RWPE2 (cell line): ENCODE measurements at regions not wholly inside any gene's neighbourhood (a gene's known extent, or its start where the extent isn't known, plus 50 kb on each side); places are given as distances from the start of the nearest gene placed in this dataset.

ENCODE experiments used
- ATAC-seq: fragments of 200-7000 bp; cut with Tn5 transposase; 3 replicates; pipeline ENCODE4 v1.9.1; 2021; ENCODE audit warnings: low read depth
- DNase-seq: peaks from one replicate; pipeline ENCODE4 v3.0.0-alpha.2; 2020; ENCODE audit warnings: low spot score
- H3K27ac ChIP-seq: fragments of 450-650 bp; 2 replicates; pipeline ENCODE4 v1.5.1; 2017; ENCODE audit warnings: mild to moderate bottlenecking; ENCODE audit not compliant: poor library complexity, severe bottlenecking
- H3K27me3 ChIP-seq: fragments of 250-450 bp; sonication (Bioruptor Pico); 2 replicates; pipeline ENCODE4 v1.5.1; 2021; ENCODE audit warnings: mild to moderate bottlenecking, moderate library complexity; ENCODE audit not compliant: insufficient read depth, poor library complexity, severe bottlenecking
- H3K36me3 ChIP-seq: fragments of 250-450 bp; sonication (Bioruptor Pico); 2 replicates; pipeline ENCODE4 v1.5.1; 2020; ENCODE audit warnings: low read depth, mild to moderate bottlenecking, moderate library complexity
- H3K4me1 ChIP-seq: fragments of 250-450 bp; sonication (Bioruptor Pico); 2 replicates; pipeline ENCODE4 v1.5.1; 2021; ENCODE audit warnings: mild to moderate bottlenecking, moderate library complexity; ENCODE audit not compliant: insufficient read depth, poor library complexity, severe bottlenecking
- H3K4me3 ChIP-seq: fragments of 250-450 bp; sonication (Bioruptor Pico); 2 replicates; pipeline ENCODE4 v1.5.1; 2021; ENCODE audit warnings: mild to moderate bottlenecking, moderate library complexity; ENCODE audit not compliant: severe bottlenecking
- H3K9me3 ChIP-seq: fragments of 250-450 bp; sonication (Bioruptor Pico); 2 replicates; pipeline ENCODE4 v1.5.1; 2021; ENCODE audit warnings: mild to moderate bottlenecking, moderate library complexity; ENCODE audit not compliant: severe bottlenecking
- CTCF ChIP-seq: fragments of 450-650 bp; IDR thresholded peaks from one replicate; pipeline ENCODE4 v1.5.1; 2017; ENCODE audit warnings: mild to moderate bottlenecking, moderate library complexity; ENCODE audit not compliant: poor library complexity, severe bottlenecking

- Histone ChIP-seq H3K4me1 (peaks cover 16% of the 10 kb centered on the region), H3K4me3 (no peak overlapping the region), H3K36me3 (no peaks in the 10 kb centered on the region), H3K9me3 (no peaks in the 10 kb centered on the region), H3K27me3 (no peaks in the 10 kb centered on the region), H3K27ac (no peak overlapping the region)
- ATAC-seq, result no peak
- no peak for TF ChIP-seq CTCF
- DNase-seq, result no peak
Measured at GRCh38 chr20:4571759-4572531, 114.3 kb upstream of the PRNP start.

- Histone ChIP-seq H3K4me1 (peaks cover 16% of the 10 kb centered on the region), H3K36me3 (no peaks in the 10 kb centered on the region), H3K4me3 (no peak overlapping the region), H3K9me3 (no peaks in the 10 kb centered on the region), H3K27ac (no peak overlapping the region), H3K27me3 (no peaks in the 10 kb centered on the region)
- DNase-seq (no peak), ATAC-seq (no peak)
- TF ChIP-seq CTCF, result no peak
Measured at GRCh38 chr20:4569865-4570264, 116.4 kb upstream of the PRNP start.

GRCh38 chr20:4569092-4569491 is 117.2 kb upstream of the PRNP start:
- TF ChIP-seq CTCF, result no peak
- no peaks in the 10 kb centered on the region for H3K27me3 ChIP-seq
- H3K27ac ChIP-seq, result no peak overlapping the region
- H3K9me3 ChIP-seq, result no peaks in the 10 kb centered on the region
- ATAC-seq (no peak), DNase-seq (no peak)
- H3K4me1 ChIP-seq, result peaks cover 10% of the 10 kb centered on the region
- no peak overlapping the region for H3K4me3 ChIP-seq
- no peaks in the 10 kb centered on the region for H3K36me3 ChIP-seq

GRCh38 chr20:4568361-4568959 is 117.8 kb upstream of the PRNP start:
- no peaks in the 10 kb centered on the region for H3K9me3 ChIP-seq
- DNase-seq, result no peak
- no peak overlapping the region for H3K4me3 ChIP-seq
- H3K4me1 ChIP-seq, result peaks cover 4% of the 10 kb centered on the region
- ATAC-seq, result no peak
- H3K36me3 ChIP-seq, result no peaks in the 10 kb centered on the region
- no peak for TF ChIP-seq CTCF
- H3K27me3 ChIP-seq, result no peaks in the 10 kb centered on the region
- no peak overlapping the region for H3K27ac ChIP-seq

GRCh38 chr20:4567170-4567569 is 119.1 kb upstream of the PRNP start:
- Histone ChIP-seq H3K4me1 (no peaks in the 10 kb centered on the region), H3K4me3 (no peak overlapping the region), H3K9me3 (no peaks in the 10 kb centered on the region), H3K27ac (no peak overlapping the region), H3K36me3 (no peaks in the 10 kb centered on the region), H3K27me3 (no peaks in the 10 kb centered on the region)
- no peak for DNase-seq
- ATAC-seq, result no peak
- no peak for TF ChIP-seq CTCF
